Fibroblast of lung (primary cell): ENCODE measurements at regions not wholly inside any gene's neighbourhood (a gene's known extent, or its start where the extent isn't known, plus 50 kb on each side); places are given as distances from the start of the nearest gene placed in this dataset.

Experiments
- EZH2 ChIP-seq: IDR thresholded peaks from 2 replicates; pipeline ENCODE4 v1.5.1; 2012; ENCODE audit warnings: low read length, control low read depth, mild to moderate bottlenecking; ENCODE audit errors: missing control alignments
- TF ChIP-seq, protein P1 (sequence below), 2 donors: IDR thresholded peaks in 1 of 2; conservative IDR thresholded peaks in 1 of 2; 1 replicate in 1 of 2; 2 replicates in 1 of 2; pipeline ENCODE4 v1.5.1; 2011 to 2012; ENCODE audit warnings: low read length in 2 of 2, control low read depth in 1 of 2, inconsistent platforms in 1 of 2, low read depth in 1 of 2, mild to moderate bottlenecking in 1 of 2

DNA sequence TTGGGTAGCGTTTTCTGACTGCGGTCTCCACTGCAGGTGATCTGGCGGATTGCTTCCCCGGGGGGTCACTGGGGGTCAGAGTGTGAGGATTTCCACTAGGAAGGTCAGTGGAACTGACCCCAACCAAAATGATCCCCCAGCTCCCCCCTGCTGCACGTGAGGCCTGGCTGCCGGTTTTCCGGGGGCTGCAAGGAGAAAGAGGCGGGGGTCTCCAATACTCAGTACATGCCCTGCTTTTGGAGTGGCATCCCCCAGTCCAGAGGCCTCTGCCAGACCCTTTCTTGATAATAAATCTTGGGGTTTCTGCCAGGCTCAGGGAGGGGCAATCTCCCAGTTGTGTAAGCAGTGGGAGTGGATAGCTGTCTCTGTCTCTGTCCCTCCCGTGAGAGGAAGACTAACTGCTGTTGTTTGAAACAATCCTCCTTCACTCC, 71.5 kb upstream of the RTL6 start:
- TF ChIP-seq, protein P1, sequence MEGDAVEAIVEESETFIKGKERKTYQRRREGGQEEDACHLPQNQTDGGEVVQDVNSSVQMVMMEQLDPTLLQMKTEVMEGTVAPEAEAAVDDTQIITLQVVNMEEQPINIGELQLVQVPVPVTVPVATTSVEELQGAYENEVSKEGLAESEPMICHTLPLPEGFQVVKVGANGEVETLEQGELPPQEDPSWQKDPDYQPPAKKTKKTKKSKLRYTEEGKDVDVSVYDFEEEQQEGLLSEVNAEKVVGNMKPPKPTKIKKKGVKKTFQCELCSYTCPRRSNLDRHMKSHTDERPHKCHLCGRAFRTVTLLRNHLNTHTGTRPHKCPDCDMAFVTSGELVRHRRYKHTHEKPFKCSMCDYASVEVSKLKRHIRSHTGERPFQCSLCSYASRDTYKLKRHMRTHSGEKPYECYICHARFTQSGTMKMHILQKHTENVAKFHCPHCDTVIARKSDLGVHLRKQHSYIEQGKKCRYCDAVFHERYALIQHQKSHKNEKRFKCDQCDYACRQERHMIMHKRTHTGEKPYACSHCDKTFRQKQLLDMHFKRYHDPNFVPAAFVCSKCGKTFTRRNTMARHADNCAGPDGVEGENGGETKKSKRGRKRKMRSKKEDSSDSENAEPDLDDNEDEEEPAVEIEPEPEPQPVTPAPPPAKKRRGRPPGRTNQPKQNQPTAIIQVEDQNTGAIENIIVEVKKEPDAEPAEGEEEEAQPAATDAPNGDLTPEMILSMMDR (conservative IDR thresholded peaks at IDR 0.05 in 1 of 2, IDR thresholded peaks at IDR 0.05 in 1 of 2; ENCODE audit: low read depth in 1 of 2, low read length in 2 of 2) = no peak
- TF ChIP-seq EZH2 = no peak
